BLaER1 treated with 17β-estradiol and CSF1 and Interleukin-3, amounts not matched to agents 10 nM and 100 nM (cell line): ENCODE measurements at regions not wholly inside any gene's neighbourhood (a gene's known extent, or its start where the extent isn't known, plus 50 kb on each side); places are given as distances from the start of the nearest gene placed in this dataset.

ENCODE experiments used
- H3K27ac ChIP-seq, 11 experiments: shearing (Covaris generic); formaldehyde crosslinking; 2 replicates each; pipeline ENCODE4 v1.8.1; 2022
- H3K27me3 ChIP-seq, 11 experiments: shearing (Covaris generic); formaldehyde crosslinking; 2 replicates each; pipeline ENCODE4 v1.8.1; 2022
- H3K36me3 ChIP-seq, 11 experiments: shearing (Covaris generic); formaldehyde crosslinking; 2 replicates each; pipeline ENCODE4 v1.8.1; 2022
- H3K4me1 ChIP-seq, 10 experiments: shearing (Covaris generic); formaldehyde crosslinking; 2 replicates each; pipeline ENCODE4 v1.8.1; 2022
- H3K4me2 ChIP-seq, 11 experiments: shearing (Covaris generic); formaldehyde crosslinking; 2 replicates each; pipeline ENCODE4 v1.8.1; 2022
- H3K4me3 ChIP-seq, 10 experiments: shearing (Covaris generic); formaldehyde crosslinking; 2 replicates each; pipeline ENCODE4 v1.8.1; 2022
- H3K9ac ChIP-seq, 11 experiments: shearing (Covaris generic); formaldehyde crosslinking; 2 replicates each; pipeline ENCODE4 v1.8.1; 2022
- H3K9me3 ChIP-seq, 11 experiments: shearing (Covaris generic); formaldehyde crosslinking; replicated peaks in 1 of 11; 2 replicates each; pipeline ENCODE4 v1.8.1; 2022
- H4K20me1 ChIP-seq, 11 experiments: shearing (Covaris generic); formaldehyde crosslinking; 2 replicates each; pipeline ENCODE4 v1.8.1; 2022
- Cebpa-rat ChIP-seq, 11 experiments: shearing (Covaris generic); IDR thresholded peaks; 2 replicates each; pipeline ENCODE4 v1.8.1; 2022

- Histone ChIP-seq H3K4me2 (no peak overlapping the region), H4K20me1 (no peaks in the 10 kb centered on the region), H3K36me3 (no peaks in the 10 kb centered on the region), H3K27me3 (no peaks in the 10 kb centered on the region), H3K9ac (no peak overlapping the region), H3K27ac (no peak overlapping the region), H3K4me1 (no peaks in the 10 kb centered on the region), H3K4me3 (no peak overlapping the region), H3K9me3 (no peaks in the 10 kb centered on the region)
- no peak for TF ChIP-seq Cebpa-rat (IDR thresholded peaks at IDR 0.05)
Measured at GRCh38 chr1:84090447-84091245, 53.4 kb upstream of the PRKACB start.

- H3K4me3 ChIP-seq = no peak overlapping the region
- no peaks in the 10 kb centered on the region for H3K4me1 ChIP-seq
- H3K4me2 ChIP-seq = no peak overlapping the region
- no peaks in the 10 kb centered on the region for H3K36me3 ChIP-seq
- no peaks in the 10 kb centered on the region for H4K20me1 ChIP-seq
- TF ChIP-seq Cebpa-rat (IDR thresholded peaks at IDR 0.05) = no peak
- no peak overlapping the region for H3K27ac ChIP-seq
- H3K27me3 ChIP-seq = no peaks in the 10 kb centered on the region
- no peak overlapping the region for H3K9ac ChIP-seq
- H3K9me3 ChIP-seq = no peaks in the 10 kb centered on the region
Measured at GRCh38 chr1:84089867-84090266, 54.2 kb upstream of the PRKACB start.

GRCh38 chr1:84089465-84089864 lies 54.6 kb upstream of the PRKACB start:
- no peak overlapping the region for H3K27ac ChIP-seq
- no peak overlapping the region for H3K4me3 ChIP-seq
- H4K20me1 ChIP-seq = no peaks in the 10 kb centered on the region
- H3K4me2 ChIP-seq = no peak overlapping the region
- no peaks in the 10 kb centered on the region for H3K4me1 ChIP-seq
- no peak overlapping the region for H3K9ac ChIP-seq
- TF ChIP-seq Cebpa-rat (IDR thresholded peaks at IDR 0.05) = no peak
- H3K9me3 ChIP-seq = no peaks in the 10 kb centered on the region
- H3K36me3 ChIP-seq = no peaks in the 10 kb centered on the region
- H3K27me3 ChIP-seq = no peaks in the 10 kb centered on the region

GRCh38 chr1:84086616-84087015 lies 57.5 kb upstream of the PRKACB start:
- Histone ChIP-seq H3K27me3 (no peaks in the 10 kb centered on the region), H4K20me1 (no peaks in the 10 kb centered on the region), H3K9me3 (no peaks in the 10 kb centered on the region), H3K4me3 (no peak overlapping the region), H3K9ac (no peak overlapping the region), H3K4me1 (no peaks in the 10 kb centered on the region), H3K36me3 (no peaks in the 10 kb centered on the region), H3K4me2 (no peak overlapping the region), H3K27ac (no peak overlapping the region)
- TF ChIP-seq Cebpa-rat (IDR thresholded peaks at IDR 0.05) = no peak

- Histone ChIP-seq H4K20me1 (no peaks in the 10 kb centered on the region), H3K4me1 (no peaks in the 10 kb centered on the region), H3K4me3 (no peak overlapping the region), H3K36me3 (no peaks in the 10 kb centered on the region), H3K9ac (no peak overlapping the region), H3K9me3 (no peaks in the 10 kb centered on the region), H3K4me2 (no peak overlapping the region), H3K27ac (no peak overlapping the region), H3K27me3 (no peaks in the 10 kb centered on the region)
- TF ChIP-seq Cebpa-rat (IDR thresholded peaks at IDR 0.05) = no peak
Measured at GRCh38 chr1:84086189-84086588, 57.9 kb upstream of the PRKACB start.

GRCh38 chr1:84083307-84083706 lies 60.8 kb upstream of the PRKACB start:
- Histone ChIP-seq H3K4me3 (no peak overlapping the region), H3K36me3 (no peaks in the 10 kb centered on the region)

GRCh38 chr1:84078842-84079202 lies 65.2 kb upstream of the PRKACB start:
- H3K9me3 ChIP-seq = peaks cover 6 to 16% (median 13%) of the 10 kb centered on the region in 11 experiments; a peak in 20 of 22 replicates
- peaks cover 0 to 4% (median 0%) of the 10 kb centered on the region in 10 experiments; a peak in 1 of 20 replicates for H3K4me1 ChIP-seq
- H3K27ac ChIP-seq = no peak overlapping the region
- peak overlapping the region in 9 of 11 experiments; percentile 70 to 81 (median 77); a peak in 15 of 22 replicates for H3K9ac ChIP-seq
- peak overlapping the region; percentile 65 to 80 (median 74); a peak in 19 of 20 replicates for H3K4me3 ChIP-seq
- H3K4me2 ChIP-seq = peak overlapping the region; percentile 57 to 79 (median 74)
- H3K36me3 ChIP-seq = no peaks in the 10 kb centered on the region
- no peak for TF ChIP-seq Cebpa-rat (IDR thresholded peaks at IDR 0.05)
- H3K27me3 ChIP-seq = no peaks in the 10 kb centered on the region
- H4K20me1 ChIP-seq = no peaks in the 10 kb centered on the region

More at GRCh38 chr1:84083307-84083706, 60.8 kb upstream of the PRKACB start:
- TF ChIP-seq Cebpa-rat (IDR thresholded peaks at IDR 0.05) = no peak
- Histone ChIP-seq H3K27me3 (no peaks in the 10 kb centered on the region), H3K4me1 (no peaks in the 10 kb centered on the region; a peak in 1 of 20 replicates), H3K9me3 (peaks cover 0 to 4% (median 3%) of the 10 kb centered on the region in 11 experiments; a peak in 18 of 22 replicates), H3K9ac (no peak overlapping the region), H3K27ac (no peak overlapping the region), H3K4me2 (no peak overlapping the region), H4K20me1 (no peaks in the 10 kb centered on the region)

- Histone ChIP-seq H3K9me3 (peaks cover 6 to 16% (median 13%) of the 10 kb centered on the region in 11 experiments; a peak in 20 of 22 replicates), H3K4me1 (peaks cover 0 to 4% (median 0%) of the 10 kb centered on the region in 10 experiments; a peak in 1 of 20 replicates), H3K9ac (peak overlapping the region; percentile 64 to 81 (median 77); a peak in 21 of 22 replicates), H3K27me3 (no peaks in the 10 kb centered on the region), H4K20me1 (no peaks in the 10 kb centered on the region), H3K4me3 (peak overlapping the region; percentile 65 to 80 (median 74)), H3K36me3 (no peaks in the 10 kb centered on the region), H3K27ac (peak overlapping the region in 10 of 11 experiments; percentile 0 to 76 (median 67); a peak in 19 of 22 replicates), H3K4me2 (peak overlapping the region; percentile 57 to 79 (median 74))
- TF ChIP-seq Cebpa-rat (IDR thresholded peaks at IDR 0.05) = no peak
Measured at GRCh38 chr1:84078108-84078841, 65.8 kb upstream of the PRKACB start.

GRCh38 chr1:84077476-84078107 lies 66.5 kb upstream of the PRKACB start:
- Histone ChIP-seq H3K36me3 (no peaks in the 10 kb centered on the region), H3K4me1 (peaks cover 0 to 4% (median 0%) of the 10 kb centered on the region in 10 experiments; a peak in 1 of 20 replicates), H3K9ac (peak overlapping the region; percentile 64 to 81 (median 77); a peak in 21 of 22 replicates), H3K4me2 (peak overlapping the region; percentile 57 to 79 (median 74)), H3K9me3 (peaks cover 6 to 16% (median 13%) of the 10 kb centered on the region in 11 experiments; a peak in 20 of 22 replicates), H3K27ac (peak overlapping the region in 10 of 11 experiments; percentile 0 to 76 (median 67); a peak in 19 of 22 replicates), H3K4me3 (peak overlapping the region; percentile 65 to 80 (median 74)), H4K20me1 (no peaks in the 10 kb centered on the region), H3K27me3 (no peaks in the 10 kb centered on the region)
- no peak for TF ChIP-seq Cebpa-rat (IDR thresholded peaks at IDR 0.05)
